HAP-1 (cell line): ENCODE measurements at regions not wholly inside any gene's neighbourhood (a gene's known extent, or its start where the extent isn't known, plus 50 kb on each side); places are given as distances from the start of the nearest gene placed in this dataset.
"Not testable (repeated sequence)": the region's sequence is repeated elsewhere in the genome, so short reads cannot be mapped to it uniquely, and the experiment has no call there.

ENCODE experiments used
- DNase-seq, 2 experiments: peaks; one replicate each; pipeline ENCODE4 v3.0.0-alpha.2; 2016 to 2020; ENCODE audit warnings: low spot score in 2 of 2
- H3K27me3 ChIP-seq: fragments of 250-450 bp; sonication (Bioruptor Pico); 2 replicates; pipeline ENCODE4 v1.5.1; 2020; ENCODE audit warnings: low read depth, mild to moderate bottlenecking, moderate library complexity
- H3K36me3 ChIP-seq: fragments of 250-450 bp; sonication (Bioruptor Pico); replicated peaks from 2 replicates; pipeline ENCODE4 v1.5.1; 2020; ENCODE audit warnings: mild to moderate bottlenecking
- H3K4me1 ChIP-seq: fragments of 250-450 bp; sonication (Bioruptor Pico); 2 replicates; pipeline ENCODE4 v1.5.1; 2020; ENCODE audit warnings: mild to moderate bottlenecking
- H3K4me3 ChIP-seq: fragments of 250-450 bp; sonication (Bioruptor Pico); 2 replicates; pipeline ENCODE4 v1.5.1; 2020; ENCODE audit warnings: mild to moderate bottlenecking, moderate library complexity
- H3K9me3 ChIP-seq: fragments of 250-450 bp; sonication (Bioruptor Pico); 2 replicates; pipeline ENCODE4 v1.5.1; 2020; ENCODE audit warnings: mild to moderate bottlenecking, moderate library complexity
- in situ Hi-C: fragments of 300-500 bp; cut with MboI; formaldehyde crosslinking; loops from 3 replicates; pipeline ENCODE4 v1.14.3; 2020; ENCODE audit warnings: low sequenced_read_pairs, inconsistent platforms, mixed read lengths

GRCh38 chr3:11719406-11720303 is 75.9 kb upstream of the VGLL4 start:
- Histone ChIP-seq H3K9me3 (no peaks in the 10 kb centered on the region), H3K4me1 (peaks cover 17% of the 10 kb centered on the region), H3K27me3 (peaks cover 3% of the 10 kb centered on the region), H3K4me3 (peak overlapping the region; percentile 56), H3K36me3 (no peaks in the 10 kb centered on the region)
- in situ Hi-C loops, result no loop called here
- DNase-seq, result peak; percentile 33 to 91

GRCh38 chr3:11718637-11719405 is 75.1 kb upstream of the VGLL4 start:
- Histone ChIP-seq H3K36me3 (no peaks in the 10 kb centered on the region), H3K9me3 (no peaks in the 10 kb centered on the region), H3K4me3 (peak overlapping the region; percentile 56), H3K27me3 (no peaks in the 10 kb centered on the region), H3K4me1 (peaks cover 17% of the 10 kb centered on the region)
- peak; percentile 21 to 61 for DNase-seq
- in situ Hi-C loops, result no loop called here

GRCh38 chr3:11717768-11718636 is 74.3 kb upstream of the VGLL4 start:
- Histone ChIP-seq H3K4me3 (peak overlapping the region; percentile 56), H3K9me3 (no peaks in the 10 kb centered on the region), H3K27me3 (no peaks in the 10 kb centered on the region), H3K36me3 (no peaks in the 10 kb centered on the region), H3K4me1 (peaks cover 17% of the 10 kb centered on the region)
- in situ Hi-C loops, result no loop called here
- peak; percentile 37 to 57 for DNase-seq

- in situ Hi-C loops, result no loop called here
- no peak for DNase-seq
- no peaks in the 10 kb centered on the region for H3K9me3 ChIP-seq
- peaks cover 17% of the 10 kb centered on the region for H3K4me1 ChIP-seq
- peak overlapping the region; percentile 56 for H3K4me3 ChIP-seq
- no peaks in the 10 kb centered on the region for H3K27me3 ChIP-seq
- no peaks in the 10 kb centered on the region for H3K36me3 ChIP-seq
Observed at GRCh38 chr3:11717301-11717700, 73.6 kb upstream of the VGLL4 start.

DNA sequence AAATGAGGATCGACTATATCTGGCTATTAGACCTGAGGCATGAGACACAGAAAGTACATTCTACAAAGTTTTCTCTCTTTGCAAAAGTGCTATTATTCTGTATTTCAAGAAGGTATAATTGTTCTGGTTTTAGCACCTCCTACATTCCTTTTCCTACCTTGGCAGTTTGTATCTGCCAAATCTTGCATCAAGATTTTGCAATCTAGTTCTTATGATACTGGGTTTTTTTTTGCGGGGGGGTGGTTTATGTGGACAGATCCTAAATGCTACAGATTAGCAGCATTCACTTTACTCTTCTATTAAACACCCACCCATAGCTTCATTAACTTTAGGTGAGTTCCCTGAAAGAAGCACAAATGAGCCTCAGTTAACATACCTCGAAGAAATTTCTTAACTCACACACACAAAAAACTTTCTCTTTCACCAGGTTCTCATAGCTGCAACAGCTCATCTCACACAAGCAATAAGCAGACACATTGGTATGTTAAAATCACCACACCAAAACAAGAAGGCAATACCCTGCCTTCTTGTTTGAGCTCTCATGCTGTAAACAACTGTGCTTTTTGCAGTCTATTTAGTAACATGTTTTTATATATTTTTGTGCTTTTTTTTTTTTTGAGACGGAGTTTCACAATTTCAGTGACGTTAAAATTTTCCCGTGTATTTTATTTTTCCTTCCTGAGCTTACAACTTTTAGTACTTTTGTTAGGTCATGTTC is 73.0 kb upstream of the VGLL4 start:
- DNase-seq, result no peak
- Histone ChIP-seq H3K27me3 (no peaks in the 10 kb centered on the region), H3K4me1 (peaks cover 17% of the 10 kb centered on the region), H3K36me3 (no peaks in the 10 kb centered on the region), H3K9me3 (no peaks in the 10 kb centered on the region), H3K4me3 (no peak overlapping the region)
- in situ Hi-C loops, result no loop called here

GRCh38 chr3:11713171-11713570 is 69.5 kb upstream of the VGLL4 start:
- Histone ChIP-seq H3K36me3 (no peaks in the 10 kb centered on the region), H3K4me1 (peaks cover 11% of the 10 kb centered on the region), H3K9me3 (no peaks in the 10 kb centered on the region), H3K4me3 (no peak overlapping the region), H3K27me3 (no peaks in the 10 kb centered on the region)
- in situ Hi-C loops, result no loop called here
- no peak for DNase-seq

GRCh38 chr3:11712646-11713045 is 68.9 kb upstream of the VGLL4 start:
- DNase-seq, result no peak
- H3K36me3 ChIP-seq, result no peaks in the 10 kb centered on the region
- no peaks in the 10 kb centered on the region for H3K27me3 ChIP-seq
- H3K4me1 ChIP-seq, result peaks cover 8% of the 10 kb centered on the region
- H3K9me3 ChIP-seq, result no peaks in the 10 kb centered on the region
- in situ Hi-C loops, result no loop called here
- no peak overlapping the region for H3K4me3 ChIP-seq

DNA sequence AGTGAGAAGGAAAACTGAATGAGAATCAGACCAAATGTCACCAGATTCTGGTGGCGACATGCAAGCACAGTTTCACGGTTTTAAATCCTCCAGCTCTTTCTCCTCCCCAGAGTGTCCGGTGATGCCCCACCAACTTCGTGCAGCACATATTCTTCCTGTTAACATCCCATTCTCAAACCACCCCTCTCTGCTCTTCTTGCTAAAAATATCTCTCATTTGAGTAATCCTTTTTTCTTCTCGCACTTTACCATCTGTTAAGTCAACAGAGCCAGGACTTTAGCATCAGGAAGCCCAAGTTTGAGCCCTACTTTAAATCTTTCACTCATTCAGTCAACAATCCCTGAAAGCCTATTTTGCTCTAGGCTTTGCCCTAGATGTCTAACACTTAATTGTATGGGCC is 68.2 kb upstream of the VGLL4 start:
- in situ Hi-C loops, result no loop called here
- H3K27me3 ChIP-seq, result no peaks in the 10 kb centered on the region
- no peaks in the 10 kb centered on the region for H3K9me3 ChIP-seq
- no peak overlapping the region for H3K4me3 ChIP-seq
- H3K4me1 ChIP-seq, result peaks cover 5% of the 10 kb centered on the region; the same call in 1 of the 2 replicates
- DNase-seq, result no peak
- no peaks in the 10 kb centered on the region for H3K36me3 ChIP-seq

- in situ Hi-C loops, result no loop called here
- no peak overlapping the region for H3K4me3 ChIP-seq
- H3K4me1 ChIP-seq, result no peaks in the 10 kb centered on the region
- no peaks in the 10 kb centered on the region for H3K36me3 ChIP-seq
- H3K27me3 ChIP-seq, result no peaks in the 10 kb centered on the region
- no peak for DNase-seq
- H3K9me3 ChIP-seq, result no peaks in the 10 kb centered on the region
Observed at GRCh38 chr3:11709782-11710181, 66.1 kb upstream of the VGLL4 start.

DNA sequence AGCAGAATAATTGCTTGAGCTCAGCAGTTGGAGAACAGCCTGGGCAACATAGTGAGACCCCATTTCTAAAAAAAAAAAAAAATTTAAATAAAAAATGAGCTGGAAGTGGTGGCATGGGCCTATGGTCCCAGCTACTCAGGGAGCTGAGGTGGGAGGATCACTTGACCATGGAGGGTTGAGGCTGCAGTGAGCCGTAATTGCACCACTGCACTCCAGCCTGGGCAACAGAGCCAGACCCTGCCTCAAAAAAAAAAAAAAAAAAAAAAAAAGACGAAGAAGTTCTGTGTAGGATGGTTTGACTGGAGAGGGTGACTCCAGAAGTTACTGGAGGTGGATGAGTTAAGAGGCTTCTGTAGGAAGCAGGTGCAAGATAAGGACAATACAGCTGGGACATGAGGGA is 63.4 kb upstream of the VGLL4 start:
- in situ Hi-C loops, DNase-seq, H3K27me3 ChIP-seq, H3K36me3 ChIP-seq, H3K9me3 ChIP-seq, H3K4me3 ChIP-seq, H3K4me1 ChIP-seq: not testable (repeated sequence)

DNA sequence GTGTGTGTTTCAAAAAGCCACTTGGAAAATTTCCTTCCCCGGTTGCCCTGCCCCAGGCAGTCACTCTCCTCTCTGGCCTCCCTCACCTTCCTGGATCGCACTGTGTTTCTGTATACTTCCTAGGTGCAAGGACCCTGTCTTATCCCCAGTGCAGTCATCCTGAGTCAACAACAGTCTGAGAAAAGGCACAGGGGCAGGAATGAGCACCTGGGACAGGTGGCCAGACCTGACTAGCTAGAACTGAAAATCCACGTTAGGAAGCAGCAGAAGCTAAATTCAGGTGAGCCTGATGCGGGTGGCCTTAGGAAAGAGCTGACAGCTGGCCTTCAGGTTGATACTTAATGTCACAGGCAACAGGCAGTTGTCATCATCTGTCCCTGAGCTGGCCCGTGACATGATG is 62.9 kb upstream of the VGLL4 start:
- Histone ChIP-seq H3K36me3 (0 out of 2 replicates have a peak, but pooled peaks cover 2% of the 10 kb centered on the region), H3K9me3 (no peaks in the 10 kb centered on the region), H3K4me1 (0 out of 2 replicates have a peak, but pooled peaks cover 3% of the 10 kb centered on the region), H3K4me3 (no peak overlapping the region), H3K27me3 (no peaks in the 10 kb centered on the region)
- in situ Hi-C loops, result no loop called here
- DNase-seq, result no peak

DNA sequence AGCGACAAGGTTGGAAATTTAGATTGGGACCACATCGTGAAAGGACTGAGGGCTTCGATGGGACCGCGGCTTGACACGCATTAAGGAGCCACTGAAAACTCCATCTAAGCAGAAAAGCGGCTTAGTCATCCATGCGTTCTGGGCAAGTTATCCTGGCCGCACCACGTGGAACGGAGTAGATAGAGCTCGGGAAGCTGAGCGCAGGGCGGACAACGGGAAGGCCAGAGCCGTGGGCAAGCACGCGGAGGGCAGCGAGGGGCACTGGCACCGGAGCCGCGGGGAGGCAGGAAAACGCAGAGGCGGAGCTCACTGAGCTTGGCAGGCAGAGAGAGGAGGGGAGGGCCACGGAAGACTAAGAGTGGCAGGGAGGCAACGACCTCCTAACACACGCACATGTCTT is 61.3 kb upstream of the VGLL4 start:
- no peaks in the 10 kb centered on the region for H3K27me3 ChIP-seq
- H3K4me1 ChIP-seq, result peaks cover 3% of the 10 kb centered on the region; the same call in 1 of the 2 replicates
- 0 out of 2 replicates have a peak, but pooled peaks cover 2% of the 10 kb centered on the region for H3K36me3 ChIP-seq
- H3K9me3 ChIP-seq, result no peaks in the 10 kb centered on the region
- in situ Hi-C loops, result no loop called here
- no peak for DNase-seq
- no peak overlapping the region for H3K4me3 ChIP-seq

- no peak for DNase-seq
- Histone ChIP-seq H3K27me3 (no peaks in the 10 kb centered on the region), H3K4me1 (peaks cover 21% of the 10 kb centered on the region), H3K4me3 (no peak overlapping the region), H3K36me3 (0 out of 2 replicates have a peak, but pooled peaks cover 2% of the 10 kb centered on the region), H3K9me3 (no peaks in the 10 kb centered on the region)
- in situ Hi-C loops, result no loop called here
Observed at GRCh38 chr3:11703146-11703545, 59.4 kb upstream of the VGLL4 start.
